ENCODE measurements at regions not wholly inside any gene's neighbourhood (a gene's known extent, or its start where the extent isn't known, plus 50 kb on each side); places are given as distances from the start of the nearest gene placed in this dataset.
A peak's percentile ranks its signal among the peaks of the same experiment; 100 is the strongest.

DNA sequence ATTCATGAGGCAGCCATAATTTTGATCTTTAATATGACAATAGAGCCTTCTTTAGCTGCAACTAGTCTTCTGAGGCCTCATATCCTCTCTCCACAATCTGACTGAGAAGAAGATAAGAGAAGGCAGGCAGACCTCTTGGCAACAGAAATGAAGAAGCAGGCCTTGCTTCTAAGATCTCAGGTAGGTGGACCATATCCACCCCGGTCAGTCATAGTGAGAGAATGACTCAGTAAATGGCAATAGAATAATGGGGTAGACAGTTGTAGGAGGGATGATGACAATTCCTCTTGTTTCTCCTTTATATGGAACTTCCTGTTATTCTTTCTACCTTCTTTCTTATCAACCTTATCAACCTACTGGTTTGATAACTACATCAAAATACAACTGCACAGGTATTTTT is 246.7 kb upstream of the G2E3 start:
- no peak for TF ChIP-seq CTCF (IDR thresholded peaks at IDR 0.05; ENCODE audit: low read depth, low read length)
- Histone ChIP-seq H3K9me3 (ENCODE audit: control insufficient read depth, insufficient read depth, low read length) (no peaks in the 10 kb centered on the region), H3K27me3 (ENCODE audit: control insufficient read depth, insufficient read depth, low read length) (peaks cover 3% of the 10 kb centered on the region), H3K27ac (ENCODE audit: low read depth, low read length) (no peak overlapping the region), H3K4me3 (ENCODE audit: low read depth, low read length) (no peak overlapping the region)
- no peak for DNase-seq (ENCODE audit: low read depth, low spot score)
- ChIA-PET POLR2A (no interaction called here), CTCF (interaction anchor here (0.6 to 1.5 kb wide), 2 partner anchors 29 to 265 kb away, joined by 3 to 5 read pairs; no protein-coding TSS in a partner anchor)

DNA sequence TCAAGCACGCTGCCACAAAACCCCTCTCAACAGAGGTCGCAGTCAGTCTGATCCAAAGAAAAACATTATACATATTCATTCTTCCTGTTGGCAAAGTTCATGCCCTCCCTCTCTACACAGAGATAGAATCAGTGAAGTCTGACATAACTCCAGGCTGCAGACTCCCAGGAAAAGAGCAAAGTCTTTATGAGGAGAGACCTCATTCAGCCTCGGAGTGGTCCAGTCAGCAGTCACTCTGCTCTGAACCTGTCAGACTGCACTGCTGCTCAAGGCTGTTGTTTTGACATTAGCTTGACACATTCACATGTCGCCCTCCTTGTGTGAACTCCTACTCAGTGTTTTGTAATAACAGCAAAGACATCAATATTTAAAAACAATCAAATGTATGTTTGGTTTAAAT is 241.2 kb upstream of the G2E3 start:
- Histone ChIP-seq H3K9me3 (ENCODE audit: control insufficient read depth, insufficient read depth, low read length) (no peaks in the 10 kb centered on the region), H3K27me3 (ENCODE audit: control insufficient read depth, insufficient read depth, low read length) (peaks cover 3% of the 10 kb centered on the region), H3K4me3 (ENCODE audit: low read depth, low read length) (no peak overlapping the region), H3K27ac (ENCODE audit: low read depth, low read length) (no peak overlapping the region)
- POLR2A ChIA-PET = no interaction called here
- CTCF ChIA-PET = no interaction called here
- DNase-seq (ENCODE audit: low read depth, low spot score) = no peak
- no peak for TF ChIP-seq CTCF (IDR thresholded peaks at IDR 0.05; ENCODE audit: low read depth, low read length)

DNA sequence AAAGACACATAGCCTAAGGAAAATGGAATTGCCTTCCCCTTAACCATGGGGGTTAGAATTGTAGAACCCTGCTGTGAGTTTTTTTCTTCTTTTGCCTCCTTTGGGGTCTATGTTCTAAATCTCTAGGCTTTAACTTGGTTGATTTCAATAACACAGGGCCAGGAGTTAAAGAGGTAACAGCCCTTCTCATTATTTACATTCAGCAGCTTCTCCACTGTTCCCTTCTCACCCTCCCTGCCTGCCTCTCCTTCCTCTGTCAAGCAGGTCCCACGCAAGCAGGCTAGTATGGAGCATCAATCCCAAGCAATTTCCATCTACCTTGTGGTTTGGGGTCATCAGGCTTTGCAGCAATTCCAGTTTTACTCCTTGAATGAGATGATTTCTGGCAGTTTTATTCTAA is 236.1 kb upstream of the G2E3 start:
- Histone ChIP-seq H3K9me3 (ENCODE audit: control insufficient read depth, insufficient read depth, low read length) (no peaks in the 10 kb centered on the region), H3K27me3 (ENCODE audit: control insufficient read depth, insufficient read depth, low read length) (peaks cover 2% of the 10 kb centered on the region), H3K4me3 (ENCODE audit: low read depth, low read length) (no peak overlapping the region), H3K27ac (ENCODE audit: low read depth, low read length) (no peak overlapping the region)
- no peak for DNase-seq (ENCODE audit: low read depth, low spot score)
- no peak for TF ChIP-seq CTCF (IDR thresholded peaks at IDR 0.05; ENCODE audit: low read depth, low read length)
- ChIA-PET CTCF (no interaction called here), POLR2A (no interaction called here)

- no peak overlapping the region for H3K4me3 ChIP-seq (ENCODE audit: low read depth, low read length)
- no peaks in the 10 kb centered on the region for H3K9me3 ChIP-seq (ENCODE audit: control insufficient read depth, insufficient read depth, low read length)
- H3K27me3 ChIP-seq (ENCODE audit: control insufficient read depth, insufficient read depth, low read length) = no peaks in the 10 kb centered on the region
- POLR2A ChIA-PET = no interaction called here
- H3K27ac ChIP-seq (ENCODE audit: low read depth, low read length) = no peak overlapping the region
- TF ChIP-seq CTCF (IDR thresholded peaks at IDR 0.05; ENCODE audit: low read depth, low read length) = no peak
- DNase-seq (ENCODE audit: low read depth, low spot score) = no peak
- CTCF ChIA-PET = interaction anchor here (0.6 kb wide), 1 partner anchor 51 kb away, joined by 3 read pairs; no protein-coding TSS in a partner anchor
Measured at GRCh38 chr14:30330033-30330432, 228.9 kb upstream of the G2E3 start.

DNA sequence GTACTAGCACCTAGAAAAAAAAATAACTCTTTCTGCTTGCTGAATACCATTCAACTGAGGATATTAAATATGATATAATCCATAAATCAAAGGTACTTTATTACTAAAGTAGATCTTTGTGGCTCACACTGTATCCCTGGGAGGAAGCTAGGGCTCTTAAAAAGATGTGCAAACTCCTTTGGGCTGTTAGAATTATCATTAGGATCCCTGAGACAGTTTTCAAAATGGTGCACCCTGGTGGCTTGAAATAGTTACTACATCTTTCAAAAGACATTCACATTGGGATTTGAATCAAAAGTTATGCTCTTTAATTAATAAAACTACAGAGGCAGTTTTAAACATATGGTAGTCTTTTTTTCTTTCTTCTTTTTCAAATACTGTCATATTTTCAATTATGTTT is 228.5 kb upstream of the G2E3 start:
- Histone ChIP-seq H3K27me3 (ENCODE audit: control insufficient read depth, insufficient read depth, low read length) (no peaks in the 10 kb centered on the region), H3K27ac (ENCODE audit: low read depth, low read length) (no peak overlapping the region), H3K9me3 (ENCODE audit: control insufficient read depth, insufficient read depth, low read length) (no peaks in the 10 kb centered on the region), H3K4me3 (ENCODE audit: low read depth, low read length) (no peak overlapping the region)
- CTCF ChIA-PET = interaction anchor here (0.6 to 1.1 kb wide), 3 partner anchors 18 to 426 kb away, joined by 3 read pairs; no protein-coding TSS in a partner anchor
- DNase-seq (ENCODE audit: low read depth, low spot score) = no peak
- peak; percentile 50 for TF ChIP-seq CTCF (IDR thresholded peaks at IDR 0.05; ENCODE audit: low read depth, low read length)
- POLR2A ChIA-PET = no interaction called here

All from AG04450 (cell line).